Activated T-cell treated with anti-CD3 and anti-CD28 coated beads, Interleukin-2, amount 50 U/mL, for 24 hours (primary cell): ENCODE measurements at regions not wholly inside any gene's neighbourhood (a gene's known extent, or its start where the extent isn't known, plus 50 kb on each side); places are given as distances from the start of the nearest gene placed in this dataset.
A peak's percentile ranks its signal among the peaks of the same experiment; 100 is the strongest.

Experiments
- DNase-seq: peaks from one replicate; pipeline ENCODE4 v3.0.0-alpha.2; 2020
- H3K27ac Mint-ChIP-seq: 2 replicates; pipeline ENCODE4 v1.8.0; 2020; ENCODE audit warnings: mild to moderate bottlenecking, mixed read lengths
- H3K27me3 Mint-ChIP-seq: 2 replicates; pipeline ENCODE4 v1.8.0; 2020; ENCODE audit warnings: mixed read lengths
- H3K36me3 Mint-ChIP-seq: 2 replicates; pipeline ENCODE4 v1.8.0; 2020; ENCODE audit warnings: low read depth, mixed read lengths
- H3K4me1 Mint-ChIP-seq: 2 replicates; pipeline ENCODE4 v1.8.0; 2020; ENCODE audit warnings: low read depth, mixed read lengths
- H3K4me3 Mint-ChIP-seq: 2 replicates; pipeline ENCODE4 v1.8.0; 2020; ENCODE audit warnings: mild to moderate bottlenecking, moderate library complexity, mixed read lengths
- H3K9me3 Mint-ChIP-seq: 2 replicates; pipeline ENCODE4 v1.8.0; 2020; ENCODE audit warnings: mixed read lengths

DNA sequence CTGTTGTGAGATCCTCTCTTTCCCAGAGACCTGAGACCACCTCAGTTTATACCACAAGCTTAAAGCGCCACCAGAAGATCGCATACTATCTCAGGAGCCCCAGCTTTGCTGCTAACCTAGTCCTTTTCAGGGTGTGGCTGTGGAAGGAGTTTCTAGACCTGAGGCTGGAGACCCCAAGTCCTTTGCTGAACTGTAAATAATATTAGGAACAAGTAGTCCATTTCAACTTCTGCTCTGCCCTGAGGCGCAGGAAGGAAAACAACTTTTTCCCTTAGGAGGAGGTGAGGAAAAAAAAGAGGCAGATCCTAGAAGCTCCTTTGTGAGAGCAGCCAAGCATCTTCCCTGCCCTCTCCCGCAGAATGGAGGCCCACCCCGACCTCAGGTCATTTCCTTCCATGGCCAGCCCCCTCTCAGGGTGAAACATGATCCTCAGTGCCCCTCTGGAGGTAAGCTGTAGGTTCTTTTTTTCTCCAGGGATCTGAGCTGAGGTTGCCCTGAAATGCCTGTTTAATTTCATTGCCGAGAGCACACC is 122.8 kb upstream of the LGALSL start:
- Mint-ChIP-seq H3K4me1 (peaks cover 46% of the 10 kb centered on the region), H3K36me3 (no peaks in the 10 kb centered on the region), H3K9me3 (no peaks in the 10 kb centered on the region), H3K4me3 (no peak overlapping the region), H3K27ac (no peak overlapping the region), H3K27me3 (no peaks in the 10 kb centered on the region)
- DNase-seq: no peak

DNA sequence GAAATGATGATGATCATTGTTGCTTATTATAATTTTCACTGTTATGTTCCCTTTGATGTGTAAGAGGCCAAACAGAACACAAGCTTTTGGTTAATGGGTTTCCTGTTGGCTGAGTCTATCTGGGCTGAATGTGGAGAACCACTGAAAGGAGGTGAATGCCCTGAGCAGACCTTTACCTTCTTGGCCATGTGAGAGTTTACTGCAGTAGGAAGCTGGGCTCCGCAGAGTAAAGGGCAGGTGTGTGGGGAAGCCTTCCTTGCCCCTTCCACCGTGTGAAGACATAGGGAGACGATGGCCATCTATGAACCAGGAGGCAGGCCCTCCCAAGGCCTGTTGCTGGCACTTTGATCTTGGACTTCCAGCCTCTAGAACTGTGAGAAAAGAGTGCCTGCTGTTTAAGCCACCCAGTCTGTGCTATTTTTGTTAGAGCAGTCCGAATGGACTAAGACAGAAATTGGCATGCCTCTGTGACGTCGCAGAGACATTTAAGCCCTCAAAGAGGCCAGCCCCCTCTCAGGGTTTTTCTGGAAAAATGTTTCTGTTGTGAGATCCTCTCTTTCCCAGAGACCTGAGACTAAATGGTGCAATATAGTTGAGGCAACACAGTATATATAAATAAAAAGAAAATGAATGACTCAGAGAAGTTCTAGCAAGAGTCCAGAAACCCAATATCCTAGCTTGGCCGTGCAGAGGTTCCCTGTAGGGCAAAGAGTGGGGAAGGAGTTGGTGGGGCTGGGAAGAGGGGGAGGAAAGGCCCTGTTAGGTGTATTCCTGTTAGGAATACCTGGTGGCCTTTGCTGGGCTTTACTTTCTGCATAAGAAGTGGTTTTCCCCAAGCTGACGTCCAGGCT is 121.9 kb upstream of the LGALSL start:
- H3K9me3 Mint-ChIP-seq: no peaks in the 10 kb centered on the region
- no peak for DNase-seq
- no peaks in the 10 kb centered on the region for H3K36me3 Mint-ChIP-seq
- peaks cover 37% of the 10 kb centered on the region for H3K4me1 Mint-ChIP-seq
- H3K27ac Mint-ChIP-seq: no peak overlapping the region
- H3K4me3 Mint-ChIP-seq: no peak overlapping the region
- no peaks in the 10 kb centered on the region for H3K27me3 Mint-ChIP-seq

DNA sequence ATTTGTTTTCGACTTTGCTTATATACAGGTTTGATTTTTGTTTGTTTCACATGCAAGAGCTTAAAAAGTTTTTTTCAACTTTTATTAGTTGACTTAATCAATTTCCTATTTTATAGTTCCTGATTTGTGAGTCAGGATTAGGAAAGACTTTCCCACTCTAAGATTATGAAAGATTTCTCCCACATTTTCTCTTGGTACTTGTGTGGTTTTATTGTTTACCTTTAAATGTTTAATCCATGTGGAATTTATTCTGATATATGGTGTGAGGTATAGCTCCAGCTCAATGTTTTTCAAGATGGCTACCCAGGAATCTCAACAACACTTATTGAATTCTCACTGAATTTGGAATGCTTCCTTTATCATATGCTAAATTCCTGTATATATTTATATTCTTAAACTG is 117.8 kb upstream of the LGALSL start:
- Mint-ChIP-seq H3K9me3 (no peaks in the 10 kb centered on the region), H3K36me3 (no peaks in the 10 kb centered on the region), H3K27me3 (peaks cover 2% of the 10 kb centered on the region), H3K27ac (no peak overlapping the region), H3K4me1 (peaks cover 10% of the 10 kb centered on the region), H3K4me3 (no peak overlapping the region)
- DNase-seq: no peak

DNA sequence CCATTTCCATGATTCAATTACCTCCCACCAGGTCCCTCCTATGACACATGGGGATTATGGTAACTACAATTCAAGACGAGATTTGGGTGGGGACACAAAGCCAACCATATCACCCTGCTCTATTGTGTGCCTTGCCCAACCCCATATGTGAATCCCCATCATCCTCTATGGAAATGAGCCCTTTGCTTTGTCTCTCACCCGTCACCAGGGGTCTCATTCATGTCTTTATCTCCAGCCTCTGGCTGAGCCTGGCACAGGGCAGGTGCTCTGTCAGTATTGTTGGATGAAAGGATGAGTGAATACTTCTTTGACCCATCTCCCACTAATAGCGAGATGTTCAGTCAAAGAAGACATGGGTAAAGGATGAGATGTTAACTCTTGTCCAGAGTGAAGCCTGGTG is 116.6 kb upstream of the LGALSL start:
- H3K4me3 Mint-ChIP-seq: no peak overlapping the region
- H3K27me3 Mint-ChIP-seq: peaks cover 2% of the 10 kb centered on the region
- no peaks in the 10 kb centered on the region for H3K36me3 Mint-ChIP-seq
- H3K9me3 Mint-ChIP-seq: no peaks in the 10 kb centered on the region
- H3K27ac Mint-ChIP-seq: no peak overlapping the region
- DNase-seq: no peak
- peaks cover 9% of the 10 kb centered on the region for H3K4me1 Mint-ChIP-seq

DNA sequence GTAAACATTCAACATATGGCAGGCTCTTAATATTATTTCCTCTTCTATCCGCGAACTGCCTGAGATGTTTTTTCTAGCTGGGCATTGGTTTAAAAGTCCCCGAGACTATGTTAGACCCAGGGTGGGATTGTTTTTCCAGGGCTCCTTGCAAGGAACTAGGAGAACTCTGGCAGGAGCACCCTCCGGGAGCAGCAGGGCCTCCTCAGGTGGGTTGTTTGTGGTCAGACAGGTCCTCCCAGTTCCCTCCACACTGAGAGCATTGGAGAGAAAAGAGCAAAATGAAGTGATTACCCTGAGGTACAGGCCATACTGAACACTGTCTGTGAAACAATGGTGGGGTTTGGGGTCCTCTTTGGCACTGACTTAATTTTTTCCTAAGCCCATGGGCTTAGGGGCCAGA is 115.9 kb upstream of the LGALSL start:
- Mint-ChIP-seq H3K4me1 (peaks cover 9% of the 10 kb centered on the region), H3K27ac (no peak overlapping the region), H3K27me3 (peaks cover 2% of the 10 kb centered on the region), H3K4me3 (no peak overlapping the region), H3K9me3 (no peaks in the 10 kb centered on the region), H3K36me3 (no peaks in the 10 kb centered on the region)
- DNase-seq: no peak

DNA sequence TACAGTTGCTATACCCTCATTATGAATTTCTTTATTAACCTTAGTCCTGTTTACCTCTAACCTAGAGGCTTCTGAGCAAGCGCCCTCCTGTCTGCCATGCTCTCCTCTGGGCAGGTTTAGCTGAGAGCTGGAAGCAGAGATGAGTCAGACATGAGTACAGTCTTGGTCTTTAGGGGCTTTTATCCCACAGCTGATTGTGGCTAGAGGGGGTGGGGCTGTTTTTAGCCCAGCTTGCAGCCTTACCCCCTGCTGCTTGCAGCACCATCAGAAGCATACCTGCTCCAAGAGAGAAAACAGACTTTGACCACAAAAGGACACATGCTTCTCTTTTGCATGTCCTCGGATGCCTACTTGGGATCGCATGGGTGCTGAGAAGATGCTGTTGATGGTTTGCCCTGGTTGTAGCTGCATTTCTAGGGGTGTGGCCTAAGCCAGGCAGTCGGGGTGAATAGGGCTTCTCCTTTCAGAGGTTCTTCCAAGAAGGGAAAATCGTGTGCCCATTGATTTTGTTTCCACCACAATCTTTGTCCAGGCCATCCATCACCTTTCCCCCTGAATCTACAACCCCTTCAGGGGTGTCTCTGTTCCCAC is 115.0 kb upstream of the LGALSL start:
- Mint-ChIP-seq H3K27ac (no peak overlapping the region), H3K9me3 (no peaks in the 10 kb centered on the region), H3K4me3 (no peak overlapping the region), H3K27me3 (peaks cover 2% of the 10 kb centered on the region), H3K36me3 (no peaks in the 10 kb centered on the region), H3K4me1 (peaks cover 9% of the 10 kb centered on the region)
- DNase-seq: peak; percentile 51

DNA sequence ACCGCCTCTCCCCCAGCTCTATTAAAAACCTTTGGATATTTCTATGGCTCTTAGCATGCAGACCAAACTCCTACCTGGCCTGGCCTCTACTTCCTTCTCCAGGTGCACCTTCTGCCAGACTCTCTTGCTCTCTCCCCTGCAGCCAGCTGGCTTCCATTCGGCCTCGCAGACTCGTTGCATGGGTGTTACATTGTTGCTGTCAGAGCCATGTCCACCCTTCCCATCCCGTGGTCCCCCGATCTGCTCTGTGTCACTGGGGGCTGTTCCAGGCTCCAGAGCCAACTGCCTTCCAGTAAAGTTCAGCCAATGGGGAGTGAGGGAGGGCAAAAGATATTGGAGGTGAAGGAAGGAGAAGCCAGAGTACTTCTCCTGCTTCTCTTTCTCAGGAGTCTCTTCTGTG is 112.5 kb upstream of the LGALSL start:
- peaks cover 5% of the 10 kb centered on the region for H3K27me3 Mint-ChIP-seq
- H3K4me3 Mint-ChIP-seq: no peak overlapping the region
- no peaks in the 10 kb centered on the region for H3K36me3 Mint-ChIP-seq
- H3K9me3 Mint-ChIP-seq: no peaks in the 10 kb centered on the region
- peaks cover 9% of the 10 kb centered on the region for H3K4me1 Mint-ChIP-seq
- no peak overlapping the region for H3K27ac Mint-ChIP-seq
- DNase-seq: no peak

DNA sequence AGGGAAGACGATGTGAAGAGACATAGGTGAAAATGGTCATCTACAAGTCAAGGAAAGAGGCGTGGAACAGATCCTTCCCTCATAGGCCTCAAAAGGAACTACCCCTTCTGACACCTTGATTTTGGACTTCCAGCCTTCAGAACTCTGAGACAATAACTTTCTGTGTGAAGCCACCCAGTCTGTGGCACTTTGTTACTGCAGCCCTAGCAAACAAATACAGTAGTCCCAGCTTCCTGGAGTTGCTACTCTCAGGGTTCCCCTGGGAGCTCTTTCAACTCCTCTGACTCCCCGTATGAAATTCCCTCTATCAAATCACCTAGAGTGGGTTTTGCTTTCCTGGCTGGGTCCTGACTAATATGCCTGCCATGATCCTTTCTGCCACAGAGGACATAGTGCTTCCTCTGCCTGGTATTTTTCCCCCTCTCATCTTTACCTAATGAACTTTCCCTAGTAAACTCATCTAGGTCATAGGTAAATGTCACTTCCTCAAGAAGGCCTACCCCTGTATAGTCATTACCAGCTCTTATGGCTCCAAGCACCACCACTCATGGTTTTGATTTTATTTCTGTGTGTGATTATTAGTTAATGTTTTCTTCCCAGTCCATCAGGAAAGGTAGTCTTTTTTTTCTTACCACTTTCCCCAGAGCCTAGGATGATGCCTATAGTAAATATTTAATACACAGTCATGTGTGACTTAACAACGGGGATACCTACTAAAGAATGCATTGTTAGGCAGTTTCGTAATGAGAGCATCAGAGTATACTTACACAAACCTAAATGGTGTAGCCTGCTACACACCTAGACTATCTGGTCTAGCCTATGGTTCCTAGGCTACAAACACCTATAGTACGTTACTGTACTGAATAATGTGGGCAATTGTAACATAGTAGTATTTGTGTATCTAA is 111.5 kb upstream of the LGALSL start:
- H3K27ac Mint-ChIP-seq: no peak overlapping the region
- H3K4me3 Mint-ChIP-seq: no peak overlapping the region
- H3K36me3 Mint-ChIP-seq: no peaks in the 10 kb centered on the region
- no peaks in the 10 kb centered on the region for H3K9me3 Mint-ChIP-seq
- peaks cover 9% of the 10 kb centered on the region for H3K4me1 Mint-ChIP-seq
- no peak for DNase-seq
- H3K27me3 Mint-ChIP-seq: peaks cover 5% of the 10 kb centered on the region

DNA sequence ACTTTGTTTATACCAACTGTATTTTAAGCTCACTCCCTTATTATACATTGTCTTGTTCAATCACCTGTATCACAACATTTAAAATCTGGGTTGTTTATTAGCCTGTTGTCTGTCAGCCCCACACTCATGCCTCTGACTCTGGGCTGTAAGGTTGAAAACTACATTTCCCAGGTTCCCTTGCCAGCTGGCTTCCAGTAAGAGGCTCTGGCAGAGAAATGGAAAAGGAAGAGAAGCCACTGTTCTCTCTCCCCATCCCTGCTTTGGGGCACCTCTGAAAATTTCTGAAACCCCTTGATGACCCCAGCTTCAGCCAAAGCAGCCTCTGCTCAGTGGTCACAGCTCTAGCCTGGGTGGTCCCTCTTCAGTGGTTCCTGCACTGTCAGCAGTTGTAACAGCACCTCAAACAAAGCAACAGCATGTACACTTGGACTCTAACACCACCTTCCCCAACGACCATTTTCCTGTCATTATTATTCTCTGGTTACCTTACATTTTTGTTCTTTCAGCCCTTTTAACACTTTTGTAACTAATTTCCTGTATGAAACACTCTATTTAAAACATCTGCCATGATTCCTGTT is 108.9 kb upstream of the LGALSL start:
- peaks cover 5% of the 10 kb centered on the region for H3K27me3 Mint-ChIP-seq
- no peak for DNase-seq
- no peaks in the 10 kb centered on the region for H3K4me1 Mint-ChIP-seq
- H3K4me3 Mint-ChIP-seq: no peak overlapping the region
- H3K27ac Mint-ChIP-seq: no peak overlapping the region
- no peaks in the 10 kb centered on the region for H3K36me3 Mint-ChIP-seq
- no peaks in the 10 kb centered on the region for H3K9me3 Mint-ChIP-seq

DNA sequence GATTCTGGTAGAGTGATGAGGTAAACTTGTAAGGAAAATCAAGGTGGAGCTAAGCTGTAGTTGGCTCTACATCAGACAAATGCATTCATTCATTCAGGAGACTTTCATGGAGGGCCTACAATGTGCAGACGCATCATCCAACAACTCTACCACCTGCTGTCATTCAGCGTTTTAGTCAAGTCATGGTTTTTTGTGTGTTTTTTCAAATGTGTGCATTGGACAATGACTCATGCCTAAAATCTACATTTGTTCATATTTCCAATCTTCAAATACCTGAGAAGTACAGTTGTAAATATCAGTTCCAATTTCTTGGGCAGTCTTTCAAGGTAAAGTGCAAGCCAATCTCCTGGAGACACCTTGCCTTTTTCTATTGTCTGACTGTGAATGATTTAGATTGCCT is 108.0 kb upstream of the LGALSL start:
- DNase-seq: no peak
- Mint-ChIP-seq H3K4me1 (no peaks in the 10 kb centered on the region), H3K36me3 (no peaks in the 10 kb centered on the region), H3K27ac (no peak overlapping the region), H3K4me3 (no peak overlapping the region), H3K27me3 (peaks cover 4% of the 10 kb centered on the region), H3K9me3 (no peaks in the 10 kb centered on the region)

DNA sequence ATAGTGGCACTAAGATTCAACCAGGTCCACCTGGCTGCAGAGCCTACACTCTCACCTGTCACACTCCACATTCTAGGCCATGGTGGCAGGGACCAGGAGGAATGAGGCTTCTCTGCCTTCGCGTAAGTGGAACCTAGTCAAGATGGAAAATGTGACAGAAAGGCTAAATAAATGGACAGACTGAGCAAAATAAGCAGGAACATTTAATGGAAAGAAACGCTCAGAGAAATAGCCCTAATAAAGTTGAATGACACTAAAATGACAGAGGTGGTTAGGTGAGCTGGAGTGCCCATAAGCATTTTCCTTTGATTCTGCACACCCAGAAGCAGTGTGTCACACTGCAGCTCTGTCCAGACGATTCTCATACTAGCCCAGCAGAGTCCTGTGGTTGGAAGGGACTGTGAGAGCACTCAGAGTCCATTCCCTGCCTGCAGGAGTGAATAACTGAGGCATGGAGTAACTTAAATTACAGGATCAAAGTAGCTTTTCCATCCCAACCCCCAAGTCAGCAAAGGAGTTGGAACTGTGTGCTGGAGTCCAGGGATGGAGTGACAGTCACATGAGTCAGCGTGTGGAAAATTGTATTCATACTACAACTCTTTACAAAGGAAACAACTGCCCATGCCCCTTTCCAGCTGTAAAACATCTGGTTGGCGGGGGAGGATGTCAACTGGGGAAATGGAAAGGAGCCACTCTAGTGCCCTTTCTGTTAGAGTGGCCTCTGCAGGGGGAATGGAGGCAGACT is 105.4 kb upstream of the LGALSL start:
- Mint-ChIP-seq H3K36me3 (no peaks in the 10 kb centered on the region), H3K27me3 (peaks cover 4% of the 10 kb centered on the region), H3K27ac (no peak overlapping the region), H3K9me3 (peaks cover 3% of the 10 kb centered on the region), H3K4me1 (no peaks in the 10 kb centered on the region), H3K4me3 (no peak overlapping the region)
- no peak for DNase-seq

DNA sequence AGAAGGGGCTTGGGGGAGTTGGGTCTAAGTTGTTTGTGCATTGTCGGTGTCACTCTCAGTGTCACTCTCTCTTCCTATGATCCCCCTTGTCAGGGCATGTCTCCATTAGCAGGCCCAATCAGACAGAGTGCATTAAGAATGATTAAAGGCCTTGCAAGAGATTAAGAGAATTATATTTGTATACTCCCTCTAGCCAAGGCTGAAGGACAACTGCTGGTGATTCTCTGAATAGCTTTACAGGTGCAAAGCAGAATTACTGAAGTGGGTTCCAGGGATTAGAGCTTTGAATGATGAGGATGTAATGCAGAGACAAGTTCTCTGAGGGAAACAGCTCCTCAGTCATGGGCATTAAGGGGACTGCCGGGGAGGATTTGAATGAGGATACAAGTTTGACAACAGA is 104.8 kb upstream of the LGALSL start:
- Mint-ChIP-seq H3K36me3 (no peaks in the 10 kb centered on the region), H3K9me3 (peaks cover 3% of the 10 kb centered on the region), H3K27me3 (peaks cover 4% of the 10 kb centered on the region), H3K27ac (no peak overlapping the region), H3K4me3 (no peak overlapping the region), H3K4me1 (no peaks in the 10 kb centered on the region)
- DNase-seq: no peak

DNA sequence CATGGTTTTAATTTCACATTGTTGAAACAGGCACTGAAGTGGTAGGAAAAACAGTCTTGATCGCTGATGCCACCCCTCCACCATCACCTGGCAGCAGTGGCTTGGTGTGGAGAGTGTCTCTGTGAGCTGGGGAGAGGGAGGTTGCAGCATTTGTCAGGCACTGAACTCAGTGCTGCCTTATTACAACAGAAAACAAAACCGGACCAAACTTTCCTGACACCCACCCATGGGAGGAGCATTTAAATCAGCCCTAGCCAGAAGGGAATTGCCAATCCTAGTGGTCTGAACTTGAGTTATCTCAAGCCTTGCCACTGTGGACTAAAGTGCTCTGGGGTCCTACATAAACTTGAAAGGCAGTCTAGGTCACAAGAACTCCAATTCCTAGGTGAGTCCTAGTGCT is 103.0 kb upstream of the LGALSL start:
- H3K27me3 Mint-ChIP-seq: peaks cover 13% of the 10 kb centered on the region
- no peak overlapping the region for H3K27ac Mint-ChIP-seq
- H3K9me3 Mint-ChIP-seq: peaks cover 3% of the 10 kb centered on the region
- peaks cover under 1% of the 10 kb centered on the region for H3K4me1 Mint-ChIP-seq
- H3K36me3 Mint-ChIP-seq: no peaks in the 10 kb centered on the region
- no peak for DNase-seq
- no peak overlapping the region for H3K4me3 Mint-ChIP-seq

DNA sequence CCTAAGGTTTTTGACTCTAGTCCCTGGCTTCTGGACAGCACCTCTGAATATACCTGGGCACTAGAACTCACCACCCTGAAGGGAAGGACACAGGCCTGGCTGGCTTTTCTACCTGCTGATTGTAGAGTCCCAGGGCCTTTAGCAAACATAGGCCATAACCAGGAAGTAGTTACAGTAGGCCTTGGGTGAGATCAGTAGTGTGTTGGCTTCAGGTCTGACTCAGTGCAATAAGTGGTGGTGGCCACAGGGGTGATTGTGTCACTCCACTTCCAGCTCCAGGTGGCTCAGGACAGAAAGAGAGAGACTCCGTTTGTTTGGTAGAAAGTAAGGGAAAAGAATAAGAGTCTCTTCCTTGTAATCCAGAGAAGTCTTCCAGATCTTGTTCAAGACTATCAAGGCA is 101.7 kb upstream of the LGALSL start:
- peaks cover 25% of the 10 kb centered on the region for H3K27me3 Mint-ChIP-seq

More for the DNA sequence above, 101.7 kb upstream of the LGALSL start:
- H3K9me3 Mint-ChIP-seq: peaks cover 3% of the 10 kb centered on the region
- H3K4me3 Mint-ChIP-seq: no peak overlapping the region
- H3K27ac Mint-ChIP-seq: no peak overlapping the region
- no peaks in the 10 kb centered on the region for H3K36me3 Mint-ChIP-seq
- no peak for DNase-seq
- peaks cover 6% of the 10 kb centered on the region for H3K4me1 Mint-ChIP-seq
